HepG2 (cell line): ENCODE measurements at regions not wholly inside any gene's neighbourhood (a gene's known extent, or its start where the extent isn't known, plus 50 kb on each side); places are given as distances from the start of the nearest gene placed in this dataset.

Experiments
- ATAC-seq: fragments of 200-7000 bp; cut with Tn5 transposase; 3 replicates; pipeline ENCODE4 v1.9.1; 2020; ENCODE audit warnings: mild to moderate bottlenecking, moderate library complexity
- BruUV-seq: library from RNA; stranded (reverse); fragments of 400-500 nt; replicated peaks from 2 replicates; lab custom pipeline; 2021; lab: Mats Ljungman, UMichigan
- CTCF ChIA-PET: fragments of 300-600 bp; formaldehyde crosslinking; extraction: SDS; loops from one replicate; lab custom pipeline; 2021; ENCODE audit warnings: low total read pairs, inconsistent platforms, low intra/inter-chr PET ratio; lab: Yijun Ruan, JAX
- POLR2A ChIA-PET: fragments of 350-600 bp; sonication (Branson Sonifier 250); formaldehyde crosslinking; loops from one replicate; lab custom pipeline; 2020; ENCODE audit warnings: antibody characterized with exemption, inconsistent platforms; lab: Yijun Ruan, JAX
- DNase-seq: peaks from one replicate; pipeline ENCODE4 v3.0.0-alpha.2; 2015; ENCODE audit warnings: low spot score
- FAIRE-seq: peaks from 3 replicates; lab custom pipeline; 2011; peaks lifted over from hg19 to GRCh38; lab: Jason Lieb, UNC
- H2AFZ ChIP-seq: one replicate; pipeline ENCODE4 v1.6.1; 2011; ENCODE audit warnings: low read length, inconsistent platforms
- H3K27ac ChIP-seq: fragments of 300-600 bp; 3 replicates; pipeline ENCODE4 v1.8.0; 2011; ENCODE audit warnings: mixed run types, mild to moderate bottlenecking, mixed read lengths, low read length, inconsistent platforms; ENCODE audit not compliant: insufficient read depth; ENCODE audit errors: extremely low read length
- H3K27me3 ChIP-seq, 2 experiments: fragments of 200-600 bp in 1 of 2; 2 replicates in 1 of 2; 3 replicates in 1 of 2; pipeline versions ENCODE4 v1.6.0 to v1.8.0; 2011; ENCODE audit warnings: low read length in 2 of 2, mild to moderate bottlenecking in 2 of 2, moderate library complexity in 2 of 2, inconsistent platforms in 1 of 2; ENCODE audit not compliant: insufficient read depth in 2 of 2, control insufficient read depth in 1 of 2
- H3K36me3 ChIP-seq, 2 experiments: fragments of 200-600 bp in 1 of 2; replicated peaks in 1 of 2; 2 replicates in 1 of 2; 3 replicates in 1 of 2; pipeline versions ENCODE4 v1.5.1 to v1.8.0; 2011; ENCODE audit warnings: low read length in 2 of 2, inconsistent platforms in 1 of 2; ENCODE audit not compliant: insufficient read depth in 2 of 2, control insufficient read depth in 1 of 2
- H3K4me1 ChIP-seq: 2 replicates; pipeline ENCODE4 v1.5.1; 2012; ENCODE audit warnings: low read length, inconsistent platforms; ENCODE audit not compliant: insufficient read depth
- H3K4me2 ChIP-seq: 2 replicates; pipeline ENCODE4 v1.6.0; 2011; ENCODE audit warnings: low read depth, low read length, inconsistent platforms
- H3K4me3 ChIP-seq, 3 experiments: fragments of 200-600 bp in 1 of 3; sonication (generic), shearing (Covaris generic) in 1 of 3; replicated peaks in 1 of 3; 2 replicates each; pipeline ENCODE4 v1.5.1; 2011 to 2016; ENCODE audit warnings: low read length in 3 of 3, inconsistent platforms in 2 of 3, low read depth in 2 of 3, mild to moderate bottlenecking in 2 of 3, control low read depth in 1 of 3, mixed read lengths in 1 of 3; ENCODE audit not compliant: insufficient read depth in 1 of 3
- H3K79me2 ChIP-seq: one replicate; pipeline ENCODE4 v1.6.1; 2011; ENCODE audit warnings: low read length, inconsistent platforms; ENCODE audit not compliant: insufficient read depth
- H3K9ac ChIP-seq: 2 replicates; pipeline ENCODE4 v1.6.0; 2011; ENCODE audit warnings: mild to moderate bottlenecking, low read depth, low read length, inconsistent platforms; ENCODE audit not compliant: insufficient read depth
- H3K9me3 ChIP-seq: 2 replicates; pipeline ENCODE4 v1.5.1; 2012; ENCODE audit warnings: mild to moderate bottlenecking, low read length
- H4K20me1 ChIP-seq: 2 replicates; pipeline ENCODE4 v1.6.0; 2011; ENCODE audit warnings: inconsistent platforms, mild to moderate bottlenecking, low read length, moderate library complexity; ENCODE audit not compliant: insufficient read depth
- CCDC6 ChIP-seq: sonication (generic); formaldehyde crosslinking; IDR thresholded peaks from 2 replicates; pipeline ENCODE4 v1.8.1; 2022; ENCODE audit warnings: mild to moderate bottlenecking, missing genetic modification reagents, moderate library complexity
- CENPT ChIP-seq: sonication (generic); formaldehyde crosslinking; IDR thresholded peaks from 2 replicates; pipeline ENCODE4 v1.8.0; 2022; ENCODE audit warnings: low read depth, mild to moderate bottlenecking, moderate library complexity, missing genetic modification reagents
- CENPX ChIP-seq: sonication (generic); formaldehyde crosslinking; IDR thresholded peaks from 2 replicates; pipeline ENCODE4 v1.9.0; 2021; ENCODE audit warnings: mild to moderate bottlenecking, missing genetic modification reagents, moderate library complexity
- GLI4 ChIP-seq: sonication (generic); formaldehyde crosslinking; IDR thresholded peaks from 2 replicates; pipeline ENCODE4 v1.5.1; 2020; ENCODE audit warnings: missing genetic modification reagents, mild to moderate bottlenecking, moderate library complexity, borderline replicate concordance
- GTF3A ChIP-seq: sonication (generic); formaldehyde crosslinking; conservative IDR thresholded peaks from 2 replicates; pipeline ENCODE4 v1.4.0; 2020; ENCODE audit warnings: mild to moderate bottlenecking, missing genetic modification reagents
- HMG20B ChIP-seq: conservative IDR thresholded peaks from 2 replicates; pipeline ENCODE4 v1.6.1; 2016; ENCODE audit warnings: missing genetic modification reagents, missing compliant biosample characterization
- KAT8 ChIP-seq: IDR thresholded peaks from 2 replicates; pipeline ENCODE4 v1.6.1; 2016; ENCODE audit warnings: missing genetic modification reagents, missing compliant biosample characterization
- MTF1 ChIP-seq: sonication (generic); formaldehyde crosslinking; IDR thresholded peaks from 2 replicates; pipeline ENCODE4 v1.5.0; 2020; ENCODE audit warnings: missing genetic modification reagents
- NCOA1 ChIP-seq: sonication (generic); formaldehyde crosslinking; IDR thresholded peaks from 2 replicates; pipeline ENCODE4 v1.9.0; 2021; ENCODE audit warnings: missing genetic modification reagents
- NFRKB ChIP-seq: fragments of 450-650 bp; IDR thresholded peaks from 2 replicates; pipeline ENCODE4 v1.6.1; 2017
- PCBP1 ChIP-seq: fragments of 200-400 bp; formaldehyde crosslinking; IDR thresholded peaks from 2 replicates; pipeline ENCODE4 v1.6.1; 2017; ENCODE audit warnings: mild to moderate bottlenecking, low read depth, low read length, borderline replicate concordance
- REXO4 ChIP-seq: sonication (generic); formaldehyde crosslinking; IDR thresholded peaks from 2 replicates; pipeline ENCODE4 v1.8.0; 2022; ENCODE audit warnings: missing genetic modification reagents, mild to moderate bottlenecking, borderline replicate concordance
- SALL1 ChIP-seq: sonication (generic); formaldehyde crosslinking; IDR thresholded peaks from 2 replicates; pipeline ENCODE4 v1.8.0; 2022; ENCODE audit warnings: mild to moderate bottlenecking, missing genetic modification reagents
- SNRNP70 ChIP-seq: fragments of 200-400 bp; formaldehyde crosslinking; IDR thresholded peaks from 2 replicates; pipeline ENCODE4 v1.6.1; 2017; ENCODE audit warnings: mild to moderate bottlenecking, low read depth, low read length, moderate library complexity
- TAF15 ChIP-seq: fragments of 200-400 bp; formaldehyde crosslinking; IDR thresholded peaks from one replicate; pipeline ENCODE4 v1.6.1; 2018; ENCODE audit warnings: mild to moderate bottlenecking, low read depth, low read length; ENCODE audit not compliant: poor library complexity, severe bottlenecking
- TP53 ChIP-seq: sonication (generic); formaldehyde crosslinking; conservative IDR thresholded peaks from 2 replicates; pipeline ENCODE4 v1.4.0; 2020; ENCODE audit warnings: missing genetic modification reagents
- ZFYVE20 ChIP-seq: sonication (generic); formaldehyde crosslinking; IDR thresholded peaks from 2 replicates; pipeline ENCODE4 v1.8.0; 2023; ENCODE audit warnings: low read depth, mild to moderate bottlenecking, moderate library complexity, missing genetic modification reagents, borderline replicate concordance
- ZIK1 ChIP-seq: sonication (generic); formaldehyde crosslinking; IDR thresholded peaks from 2 replicates; pipeline ENCODE4 v1.5.0; 2020; ENCODE audit warnings: mild to moderate bottlenecking, low read depth, missing genetic modification reagents, borderline replicate concordance
- ZNF20 ChIP-seq: sonication (generic); formaldehyde crosslinking; IDR thresholded peaks from 2 replicates; pipeline ENCODE4 v1.4.0; 2020; ENCODE audit warnings: mild to moderate bottlenecking, moderate library complexity, missing genetic modification reagents
- ZNF354B ChIP-seq: sonication (generic); formaldehyde crosslinking; IDR thresholded peaks from 2 replicates; pipeline ENCODE4 v1.8.0; 2022; ENCODE audit warnings: mild to moderate bottlenecking, missing genetic modification reagents
- ZNF431 ChIP-seq: sonication (generic); formaldehyde crosslinking; IDR thresholded peaks from 2 replicates; pipeline ENCODE4 v1.9.0; 2022; ENCODE audit warnings: missing genetic modification reagents, low read depth, mild to moderate bottlenecking, borderline replicate concordance
- WGBS: methylation state at CpG from one replicate; pipeline ENCODE4 v1.1.6; 2017; ENCODE audit warnings: low lambda C conversion rate; 5-methylcytosine and 5-hydroxymethylcytosine counted together
- in situ Hi-C: cut with HindIII; loops from 2 replicates; pipeline ENCODE4 v1.10.0; 2017; ENCODE audit warnings: low pct_unique_long_range_greater_than_20kb; ENCODE audit not compliant: extremely low pct_ligation_motif_present
- intact Hi-C: fragments of 100-400 bp; cut with micrococcal nuclease; formaldehyde crosslinking; loops from one replicate; pipeline ENCODE4 v1.10.0; 2022; ENCODE audit not compliant: unreplicated experiment
- TF ChIP-seq, protein P1 (sequence below): sonication (generic); formaldehyde crosslinking; IDR thresholded peaks from 2 replicates; pipeline ENCODE4 v1.5.0; 2020; ENCODE audit warnings: missing genetic modification reagents

DNA sequence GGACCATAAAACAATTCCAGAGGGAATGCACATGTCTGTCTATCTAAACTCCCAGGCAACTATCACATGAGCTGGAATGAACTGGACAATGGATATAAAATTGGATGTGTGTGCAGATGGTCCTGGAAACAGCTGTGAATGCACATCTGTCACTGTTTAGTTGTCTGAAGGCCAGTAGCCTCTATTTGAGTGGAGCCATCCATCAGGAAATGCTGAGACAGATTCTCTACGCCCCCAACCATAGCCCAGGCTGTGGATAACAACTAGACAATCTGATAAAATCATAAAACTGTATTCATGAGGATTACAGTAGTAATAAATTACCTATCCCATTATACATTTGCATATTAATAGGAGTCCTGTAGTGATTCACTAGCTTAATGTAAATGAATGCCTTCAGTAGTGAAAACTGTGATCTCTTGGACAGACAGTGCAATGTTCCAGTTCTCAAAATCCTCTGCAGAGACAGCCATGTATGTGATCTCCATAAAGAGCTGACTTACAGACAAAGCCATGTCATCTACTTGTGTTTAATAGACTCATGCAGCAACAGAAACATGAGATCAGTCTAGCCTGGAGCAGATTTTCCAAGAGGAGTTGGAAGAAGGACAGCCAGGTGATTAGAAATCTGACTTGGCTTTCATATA is 907.6 kb downstream of the KCNMA1 start:
- no peak overlapping the region for H3K4me3 ChIP-seq
- no peak overlapping the region for H3K4me2 ChIP-seq
- intact Hi-C loops (no loop called here), in situ Hi-C loops (no loop called here)
- 0% methylated on average over 1 of the region's 1 CpG for WGBS
- no peaks in the 10 kb centered on the region for H4K20me1 ChIP-seq
- ChIA-PET POLR2A (no interaction called here), CTCF (no interaction called here)
- no peaks in the 10 kb centered on the region for H3K27me3 ChIP-seq
- no peak for ATAC-seq
- H3K36me3 ChIP-seq: no peaks in the 10 kb centered on the region
- DNase-seq: no peak
- FAIRE-seq: no peak
- no peak overlapping the region for H3K9ac ChIP-seq
- BruUV-seq: no TSS peak
- no peak overlapping the region for H2AFZ ChIP-seq
- TF ChIP-seq MTF1 (CRISPR knock-in tag) (no peak), GTF3A (CRISPR knock-in tag) (no peak), ZNF431 (CRISPR knock-in tag) (no peak)
- TF ChIP-seq, protein P1, sequence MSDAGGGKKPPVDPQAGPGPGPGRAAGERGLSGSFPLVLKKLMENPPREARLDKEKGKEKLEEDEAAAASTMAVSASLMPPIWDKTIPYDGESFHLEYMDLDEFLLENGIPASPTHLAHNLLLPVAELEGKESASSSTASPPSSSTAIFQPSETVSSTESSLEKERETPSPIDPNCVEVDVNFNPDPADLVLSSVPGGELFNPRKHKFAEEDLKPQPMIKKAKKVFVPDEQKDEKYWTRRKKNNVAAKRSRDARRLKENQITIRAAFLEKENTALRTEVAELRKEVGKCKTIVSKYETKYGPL: no peak
- no peak overlapping the region for H3K27ac ChIP-seq
- H3K79me2 ChIP-seq: no peaks in the 10 kb centered on the region
- H3K9me3 ChIP-seq: 0 out of 2 replicates have a peak, but pooled peaks cover 12% of the 10 kb centered on the region
- no peaks in the 10 kb centered on the region for H3K4me1 ChIP-seq

DNA sequence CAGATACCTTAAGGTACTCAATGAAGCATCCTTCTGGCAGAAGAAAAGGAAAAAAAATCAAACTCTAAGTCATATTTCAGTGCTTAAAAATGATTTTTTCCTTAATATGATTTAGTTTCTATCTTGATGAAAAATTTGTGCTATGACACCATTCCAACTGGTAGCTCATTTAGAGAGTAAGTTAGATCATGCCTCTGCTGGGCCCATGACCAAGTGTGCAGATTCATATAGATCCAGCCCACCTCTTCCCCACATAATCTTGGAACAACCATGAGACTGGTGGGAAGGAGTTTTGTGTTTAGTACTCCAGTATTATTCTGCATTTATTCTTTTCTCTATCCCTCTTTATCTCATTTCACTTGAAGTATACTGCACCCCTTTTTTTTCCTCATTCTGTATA is 908.3 kb downstream of the KCNMA1 start:
- CTCF ChIA-PET: no interaction called here
- in situ Hi-C loops: no loop called here
- H3K36me3 ChIP-seq: no peaks in the 10 kb centered on the region
- TF ChIP-seq ZNF20 (CRISPR knock-in tag) (no peak), CENPX (CRISPR knock-in tag) (no peak), NFRKB (no peak), TP53 (CRISPR knock-in tag) (no peak), SALL1 (CRISPR knock-in tag) (no peak), ZIK1 (CRISPR knock-in tag) (no peak), ZNF354B (CRISPR knock-in tag) (no peak), NCOA1 (no peak), KAT8 (CRISPR knock-in tag) (no peak), ZFYVE20 (CRISPR knock-in tag) (no peak), TAF15 (no peak), CENPT (CRISPR knock-in tag) (no peak), SNRNP70 (no peak), HMG20B (CRISPR knock-in tag) (no peak), REXO4 (no peak), GLI4 (CRISPR knock-in tag) (no peak), CCDC6 (CRISPR knock-in tag) (no peak), PCBP1 (no peak)

More for the DNA sequence above, 908.3 kb downstream of the KCNMA1 start:
- H3K9me3 ChIP-seq: 0 out of 2 replicates have a peak, but pooled peaks cover 12% of the 10 kb centered on the region
- H3K27me3 ChIP-seq: no peaks in the 10 kb centered on the region
- H3K4me1 ChIP-seq: no peaks in the 10 kb centered on the region
- ATAC-seq: no peak
- no peaks in the 10 kb centered on the region for H4K20me1 ChIP-seq
- BruUV-seq: no TSS peak
- no peak for DNase-seq
- no peak overlapping the region for H3K4me2 ChIP-seq
- H3K9ac ChIP-seq: no peak overlapping the region
- H3K79me2 ChIP-seq: no peaks in the 10 kb centered on the region
- H3K27ac ChIP-seq: no peak overlapping the region
- no peak overlapping the region for H2AFZ ChIP-seq
- intact Hi-C loops: no loop called here
- FAIRE-seq: no peak
- no peak overlapping the region for H3K4me3 ChIP-seq
- POLR2A ChIA-PET: no interaction called here
